ENCODE measurements at regions not wholly inside any gene's neighbourhood (a gene's known extent, or its start where the extent isn't known, plus 50 kb on each side); places are given as distances from the start of the nearest gene placed in this dataset.

DNA sequence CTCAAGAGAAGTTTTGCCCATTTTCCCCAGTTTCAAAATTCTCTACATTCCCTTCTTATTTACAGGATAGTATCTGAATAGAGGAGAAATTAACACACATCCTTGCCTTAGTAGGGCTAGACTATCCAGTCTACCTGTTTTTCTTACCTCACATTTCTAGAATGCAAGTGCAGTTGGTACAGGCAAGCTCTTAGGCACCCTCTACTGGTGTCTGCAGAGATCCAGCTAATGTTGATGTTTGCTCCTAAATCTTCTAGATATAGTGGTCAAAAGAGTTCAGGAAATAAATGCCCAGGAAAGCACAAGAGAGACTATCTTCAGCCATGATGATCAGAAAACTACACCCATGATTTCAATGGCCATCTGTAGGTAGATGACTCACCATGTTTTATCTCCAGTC, 205.3 kb downstream of the HTR7 start:
- intact Hi-C loops (cut with micrococcal nuclease; ENCODE audit: unreplicated experiment): loop anchor here (1.0 kb wide), 1 partner anchor 859 kb away; no protein-coding TSS in a partner anchor
- ChIA-PET CTCF (ENCODE audit: low intra/inter-chr PET ratio, low total read pairs) (interaction anchor here (0.8 kb wide), 1 partner anchor 859 kb away, joined by 3 read pairs; no protein-coding TSS in a partner anchor), POLR2A (no interaction called here)
- H3K27ac ChIP-seq (ENCODE audit: extremely low read length, insufficient read depth, low read length): no peak overlapping the region
- in situ Hi-C loops (cut with HindIII; ENCODE audit: extremely low pct_ligation_motif_present, low pct_unique_long_range_greater_than_20kb): no loop called here
- no peak overlapping the region for H3K4me3 ChIP-seq (replicated peaks in 1 of 3; ENCODE audit: insufficient read depth in 1 of 3, low read depth in 2 of 3, low read length in 3 of 3)
- no peak overlapping the region for H3K9ac ChIP-seq (ENCODE audit: insufficient read depth, low read depth, low read length)
- H3K27me3 ChIP-seq (ENCODE audit: control insufficient read depth in 1 of 2, insufficient read depth in 2 of 2, low read length in 2 of 2): no peaks in the 10 kb centered on the region
- TF ChIP-seq CCDC6 (CRISPR knock-in tag; IDR thresholded peaks at IDR 0.05) (no peak), ARID5B (CRISPR knock-in tag; IDR thresholded peaks at IDR 0.05) (no peak), STAG1 (CRISPR knock-in tag; IDR thresholded peaks at IDR 0.05) (peak; percentile 42; the same call in 1 of the 2 replicates), GABPB1 (CRISPR knock-in tag; IDR thresholded peaks at IDR 0.05) (no peak), NFE2L1 (CRISPR knock-in tag; IDR thresholded peaks at IDR 0.05; ENCODE audit: borderline replicate concordance) (no peak)
- TF ChIP-seq, protein P1, sequence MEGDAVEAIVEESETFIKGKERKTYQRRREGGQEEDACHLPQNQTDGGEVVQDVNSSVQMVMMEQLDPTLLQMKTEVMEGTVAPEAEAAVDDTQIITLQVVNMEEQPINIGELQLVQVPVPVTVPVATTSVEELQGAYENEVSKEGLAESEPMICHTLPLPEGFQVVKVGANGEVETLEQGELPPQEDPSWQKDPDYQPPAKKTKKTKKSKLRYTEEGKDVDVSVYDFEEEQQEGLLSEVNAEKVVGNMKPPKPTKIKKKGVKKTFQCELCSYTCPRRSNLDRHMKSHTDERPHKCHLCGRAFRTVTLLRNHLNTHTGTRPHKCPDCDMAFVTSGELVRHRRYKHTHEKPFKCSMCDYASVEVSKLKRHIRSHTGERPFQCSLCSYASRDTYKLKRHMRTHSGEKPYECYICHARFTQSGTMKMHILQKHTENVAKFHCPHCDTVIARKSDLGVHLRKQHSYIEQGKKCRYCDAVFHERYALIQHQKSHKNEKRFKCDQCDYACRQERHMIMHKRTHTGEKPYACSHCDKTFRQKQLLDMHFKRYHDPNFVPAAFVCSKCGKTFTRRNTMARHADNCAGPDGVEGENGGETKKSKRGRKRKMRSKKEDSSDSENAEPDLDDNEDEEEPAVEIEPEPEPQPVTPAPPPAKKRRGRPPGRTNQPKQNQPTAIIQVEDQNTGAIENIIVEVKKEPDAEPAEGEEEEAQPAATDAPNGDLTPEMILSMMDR (CRISPR knock-in tag; IDR thresholded peaks at IDR 0.05): peak; percentile 18; the same call in 1 of the 2 replicates
- no peak for DNase-seq (ENCODE audit: low spot score)
- no peaks in the 10 kb centered on the region for H3K79me2 ChIP-seq (ENCODE audit: insufficient read depth, low read length)
- BruUV-seq (replicated peaks): no TSS peak
- H4K20me1 ChIP-seq (ENCODE audit: insufficient read depth, low read length): no peaks in the 10 kb centered on the region
- peak; percentile 52; the same call in 2 of the 3 replicates for ATAC-seq
- no peak overlapping the region for H2AFZ ChIP-seq (ENCODE audit: low read length)
- H3K4me2 ChIP-seq (ENCODE audit: low read depth, low read length): no peak overlapping the region
- H3K4me1 ChIP-seq (ENCODE audit: insufficient read depth, low read length): no peaks in the 10 kb centered on the region
- H3K36me3 ChIP-seq (replicated peaks in 1 of 2; ENCODE audit: control insufficient read depth in 1 of 2, insufficient read depth in 2 of 2, low read length in 2 of 2): no peaks in the 10 kb centered on the region
- H3K9me3 ChIP-seq (ENCODE audit: low read length): no peaks in the 10 kb centered on the region
- FAIRE-seq: no peak

Data from HepG2 (cell line).